ENCODE measurements at regions not wholly inside any gene's neighbourhood (a gene's known extent, or its start where the extent isn't known, plus 50 kb on each side); places are given as distances from the start of the nearest gene placed in this dataset.
"Not testable (repeated sequence)": the region's sequence is repeated elsewhere in the genome, so short reads cannot be mapped to it uniquely, and the experiment has no call there.

- TF ChIP-seq CTCF (IDR thresholded peaks at IDR 0.05) = no peak
- H3K36me3 ChIP-seq = no peaks in the 10 kb centered on the region
- no peak for FAIRE-seq
- no peak overlapping the region for H3K4me3 ChIP-seq
- no peak overlapping the region for H3K27ac ChIP-seq
- WGBS, 2 donors = 35 to 43% methylated on average over 2 of the region's 2 CpGs
- intact Hi-C loops (cut with DNase I) = no loop called here
- no peak for ATAC-seq
- no peak for DNase-seq
- no peaks in the 10 kb centered on the region for H3K9me3 ChIP-seq
- no peaks in the 10 kb centered on the region for H3K4me1 ChIP-seq
- peaks cover 0 to 6% (median 2%) of the 10 kb centered on the region in 4 donors for H3K27me3 ChIP-seq
Measured at GRCh38 chrX:30008031-30008430, 207.3 kb upstream of the MAGEB2 start.

- no peak overlapping the region for H3K27ac ChIP-seq
- DNase-seq (no peak), ATAC-seq (no peak), FAIRE-seq (no peak)
- no peak for TF ChIP-seq CTCF (IDR thresholded peaks at IDR 0.05)
- H3K27me3 ChIP-seq = peaks cover 0 to 4% (median 2%) of the 10 kb centered on the region in 4 donors
- WGBS, 2 donors = 60 to 65% methylated on average over 3 of the region's 3 CpGs
- H3K9me3 ChIP-seq = no peaks in the 10 kb centered on the region
- no peaks in the 10 kb centered on the region for H3K4me1 ChIP-seq
- no peaks in the 10 kb centered on the region for H3K36me3 ChIP-seq
- no peak overlapping the region for H3K4me3 ChIP-seq
- intact Hi-C loops (cut with DNase I) = no loop called here
Measured at GRCh38 chrX:30010471-30010870, 204.9 kb upstream of the MAGEB2 start.

GRCh38 chrX:30015440-30015839 is 199.9 kb upstream of the MAGEB2 start:
- ATAC-seq = no peak
- no peak overlapping the region for H3K4me3 ChIP-seq
- no peaks in the 10 kb centered on the region for H3K9me3 ChIP-seq
- no peaks in the 10 kb centered on the region for H3K27me3 ChIP-seq
- no peak for DNase-seq
- no peak overlapping the region for H3K27ac ChIP-seq
- intact Hi-C loops (cut with DNase I) = no loop called here
- TF ChIP-seq CTCF (IDR thresholded peaks at IDR 0.05) = no peak
- H3K36me3 ChIP-seq = no peaks in the 10 kb centered on the region
- no peak for FAIRE-seq
- WGBS, 2 donors = 67 to 71% methylated on average over 3 of the region's 3 CpGs
- H3K4me1 ChIP-seq = no peaks in the 10 kb centered on the region

GRCh38 chrX:30027636-30028035 is 187.7 kb upstream of the MAGEB2 start:
- 23 to 32% methylated on average over 2 of the region's 2 CpGs for WGBS, 2 donors
- Histone ChIP-seq H3K27ac (no peak overlapping the region), H3K27me3 (peaks cover 0 to 10% (median 0%) of the 10 kb centered on the region in 4 donors), H3K9me3 (no peaks in the 10 kb centered on the region), H3K36me3 (no peaks in the 10 kb centered on the region), H3K4me1 (no peaks in the 10 kb centered on the region), H3K4me3 (no peak overlapping the region)
- ATAC-seq = no peak
- no peak for FAIRE-seq
- DNase-seq = no peak
- intact Hi-C loops (cut with DNase I) = no loop called here
- TF ChIP-seq CTCF (IDR thresholded peaks at IDR 0.05) = no peak

- not testable (repeated sequence) for FAIRE-seq
Measured at GRCh38 chrX:30036406-30036805, 179.0 kb upstream of the MAGEB2 start.

GRCh38 chrX:30039768-30040167 is 175.6 kb upstream of the MAGEB2 start:
- DNase-seq (no peak), FAIRE-seq (no peak), ATAC-seq (no peak)
- Histone ChIP-seq H3K36me3 (no peaks in the 10 kb centered on the region), H3K27ac (no peak overlapping the region), H3K27me3 (no peaks in the 10 kb centered on the region), H3K9me3 (no peaks in the 10 kb centered on the region), H3K4me3 (no peak overlapping the region), H3K4me1 (no peaks in the 10 kb centered on the region)
- no peak for TF ChIP-seq CTCF (IDR thresholded peaks at IDR 0.05)
- intact Hi-C loops (cut with DNase I) = no loop called here
- WGBS, 2 donors = 37 to 47% methylated on average over 2 of the region's 2 CpGs

More at GRCh38 chrX:30036406-30036805, 179.0 kb upstream of the MAGEB2 start:
- H3K4me3 ChIP-seq; ATAC-seq; intact Hi-C loops (cut with DNase I); H3K36me3 ChIP-seq; H3K27ac ChIP-seq; H3K9me3 ChIP-seq; H3K4me1 ChIP-seq; H3K27me3 ChIP-seq; DNase-seq: not testable (repeated sequence)
- WGBS, 2 donors = 39 to 60% methylated on average over 4 of the region's 4 CpGs
